NCI-H446 treated with DMSO at 0.1 percent for 48 hours (cell line): ENCODE measurements at regions not wholly inside any gene's neighbourhood (a gene's known extent, or its start where the extent isn't known, plus 50 kb on each side); places are given as distances from the start of the nearest gene placed in this dataset.
"Not testable (repeated sequence)": the region's sequence is repeated elsewhere in the genome, so short reads cannot be mapped to it uniquely, and the experiment has no call there.

Source experiments
- DNase-seq: peaks from one replicate; lab custom pipeline; 2025; lab: John Stamatoyannopoulos, UW

- no peak for DNase-seq
These were observed 354.1 kb downstream of the KCNJ2 start for GRCh38 chr17:70523426-70523825.

GRCh38 chr17:70525035-70525434, 355.7 kb downstream of the KCNJ2 start:
- not testable (repeated sequence) for DNase-seq

- no peak for DNase-seq
These were observed 356.6 kb downstream of the KCNJ2 start for GRCh38 chr17:70525961-70526360.

GRCh38 chr17:70527364-70527888, 358.1 kb downstream of the KCNJ2 start:
- DNase-seq, result no peak

- no peak for DNase-seq
These were observed 364.1 kb downstream of the KCNJ2 start for GRCh38 chr17:70533427-70533826.

- DNase-seq, result no peak
These were observed 366.7 kb downstream of the KCNJ2 start for GRCh38 chr17:70535986-70536385.

- no peak for DNase-seq
These were observed 370.0 kb downstream of the KCNJ2 start for GRCh38 chr17:70539132-70539924.

- DNase-seq, result no peak
These were observed 373.5 kb downstream of the KCNJ2 start for GRCh38 chr17:70542876-70543275.

GRCh38 chr17:70544317-70544716, 375.0 kb downstream of the KCNJ2 start:
- no peak for DNase-seq

- DNase-seq, result peak; percentile 39
These were observed 383.1 kb downstream of the KCNJ2 start for GRCh38 chr17:70552230-70552981.

GRCh38 chr17:70552982-70553334, 383.6 kb downstream of the KCNJ2 start:
- DNase-seq, result no peak

GRCh38 chr17:70555723-70556122, 386.4 kb downstream of the KCNJ2 start:
- DNase-seq, result no peak

GRCh38 chr17:70558821-70559220, 389.5 kb downstream of the KCNJ2 start:
- no peak for DNase-seq

- no peak for DNase-seq
These were observed 391.1 kb downstream of the KCNJ2 start for GRCh38 chr17:70560471-70560870.

- DNase-seq, result no peak
These were observed 392.8 kb downstream of the KCNJ2 start for GRCh38 chr17:70562137-70562536.

GRCh38 chr17:70563281-70563820, 394.0 kb downstream of the KCNJ2 start:
- DNase-seq, result peak; percentile 94

GRCh38 chr17:70564006-70564620, 394.8 kb downstream of the KCNJ2 start:
- no peak for DNase-seq

GRCh38 chr17:70569128-70569527, 399.8 kb downstream of the KCNJ2 start:
- DNase-seq, result no peak

- no peak for DNase-seq
These were observed 408.1 kb downstream of the KCNJ2 start for GRCh38 chr17:70577456-70577855.

- no peak for DNase-seq
These were observed 412.1 kb downstream of the KCNJ2 start for GRCh38 chr17:70581459-70581858.

GRCh38 chr17:70582777-70583176, 413.4 kb downstream of the KCNJ2 start:
- DNase-seq, result no peak

GRCh38 chr17:70584255-70584654, 414.9 kb downstream of the KCNJ2 start:
- DNase-seq, result no peak
